ENCODE measurements at regions not wholly inside any gene's neighbourhood (a gene's known extent, or its start where the extent isn't known, plus 50 kb on each side); places are given as distances from the start of the nearest gene placed in this dataset.
A peak's percentile ranks its signal among the peaks of the same experiment; 100 is the strongest.

DNA sequence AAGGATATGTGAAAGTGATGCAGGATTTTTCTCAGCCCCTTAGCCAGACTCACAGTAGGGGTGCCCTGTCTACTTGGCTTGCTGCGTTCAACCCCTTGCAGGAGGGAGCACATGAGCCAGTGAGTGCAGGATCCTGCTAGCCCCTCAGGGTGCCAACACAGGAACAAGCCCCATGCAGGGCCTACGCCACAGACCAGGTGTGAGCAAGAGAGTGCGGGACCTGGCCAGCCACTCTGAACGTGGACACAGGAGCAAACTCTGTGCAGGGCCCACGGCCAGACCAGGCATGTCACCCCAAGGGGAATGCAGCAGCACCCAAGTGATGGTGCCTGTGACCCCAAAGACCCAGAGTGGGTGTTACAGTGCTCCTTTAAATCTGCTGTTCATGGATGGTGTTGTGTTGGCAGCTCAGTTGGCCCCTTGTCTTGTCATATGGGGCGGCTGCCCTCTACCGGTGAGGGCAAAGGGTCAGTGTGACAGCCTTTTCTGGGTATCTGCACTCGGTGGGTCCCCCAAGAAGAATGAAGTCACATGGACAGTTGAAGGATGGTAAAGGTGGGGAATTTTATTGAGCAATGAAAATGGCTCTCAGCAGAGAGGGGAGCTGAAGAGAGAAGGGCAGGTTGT, 188.4 kb upstream of the MAOA start:
- peaks cover 3% of the 10 kb centered on the region for H3K4me1 Mint-ChIP-seq
- no peak for DNase-seq
- H3K4me3 Mint-ChIP-seq, result no peak overlapping the region
- Histone ChIP-seq H2AFZ (ENCODE audit: insufficient read depth, low read depth, low read length, poor library complexity, severe bottlenecking) (no peak overlapping the region), H3K36me3 (replicated peaks in 1 of 2; ENCODE audit: control insufficient read depth in 1 of 2, insufficient read depth in 2 of 2, low read length in 2 of 2) (no peaks in the 10 kb centered on the region), H4K20me1 (ENCODE audit: insufficient read depth, low read length) (no peaks in the 10 kb centered on the region), H3K27ac (ENCODE audit: low read depth in 1 of 2, low read length in 2 of 2) (no peak overlapping the region), H3K79me2 (ENCODE audit: insufficient read depth, low read length) (no peaks in the 10 kb centered on the region), H3K4me1 (ENCODE audit: control insufficient read depth in 1 of 2, insufficient read depth in 2 of 2, low read length in 2 of 2) (no peaks in the 10 kb centered on the region), H3K4me2 (replicated peaks; ENCODE audit: extremely low read depth, low read length, poor library complexity, severe bottlenecking) (no peak overlapping the region), H3K9ac (ENCODE audit: insufficient read depth, low read length, poor library complexity, severe bottlenecking) (no peak overlapping the region), H3K9me3 (replicated peaks in 1 of 2; ENCODE audit: control insufficient read depth in 1 of 2, insufficient read depth in 1 of 2, low read length in 2 of 2) (no peaks in the 10 kb centered on the region), H3K27me3 (ENCODE audit: control insufficient read depth in 2 of 2, insufficient read depth in 2 of 2, low read length in 2 of 2) (no peaks in the 10 kb centered on the region), H3K4me3 (replicated peaks in 1 of 3; ENCODE audit: low read depth in 2 of 3, low read length in 3 of 3) (no peak overlapping the region)
- intact Hi-C loops (cut with micrococcal nuclease), result no loop called here
- TF ChIP-seq, protein P1, sequence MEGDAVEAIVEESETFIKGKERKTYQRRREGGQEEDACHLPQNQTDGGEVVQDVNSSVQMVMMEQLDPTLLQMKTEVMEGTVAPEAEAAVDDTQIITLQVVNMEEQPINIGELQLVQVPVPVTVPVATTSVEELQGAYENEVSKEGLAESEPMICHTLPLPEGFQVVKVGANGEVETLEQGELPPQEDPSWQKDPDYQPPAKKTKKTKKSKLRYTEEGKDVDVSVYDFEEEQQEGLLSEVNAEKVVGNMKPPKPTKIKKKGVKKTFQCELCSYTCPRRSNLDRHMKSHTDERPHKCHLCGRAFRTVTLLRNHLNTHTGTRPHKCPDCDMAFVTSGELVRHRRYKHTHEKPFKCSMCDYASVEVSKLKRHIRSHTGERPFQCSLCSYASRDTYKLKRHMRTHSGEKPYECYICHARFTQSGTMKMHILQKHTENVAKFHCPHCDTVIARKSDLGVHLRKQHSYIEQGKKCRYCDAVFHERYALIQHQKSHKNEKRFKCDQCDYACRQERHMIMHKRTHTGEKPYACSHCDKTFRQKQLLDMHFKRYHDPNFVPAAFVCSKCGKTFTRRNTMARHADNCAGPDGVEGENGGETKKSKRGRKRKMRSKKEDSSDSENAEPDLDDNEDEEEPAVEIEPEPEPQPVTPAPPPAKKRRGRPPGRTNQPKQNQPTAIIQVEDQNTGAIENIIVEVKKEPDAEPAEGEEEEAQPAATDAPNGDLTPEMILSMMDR (IDR thresholded peaks at IDR 0.05), result no peak
- H3K9me3 Mint-ChIP-seq, result peaks cover 0 to 7% (median 0%) of the 10 kb centered on the region in 7 donors
- peaks cover 0 to 7% (median 0%) of the 10 kb centered on the region in 3 donors for H3K27me3 Mint-ChIP-seq (ENCODE audit: low read depth in 3 of 3)
- H3K27ac Mint-ChIP-seq, result no peak overlapping the region
- 90% methylated on average over 7 of the region's 8 CpGs for WGBS (ENCODE audit: insufficient coverage)
- no peaks in the 10 kb centered on the region for H3K36me3 Mint-ChIP-seq

DNA sequence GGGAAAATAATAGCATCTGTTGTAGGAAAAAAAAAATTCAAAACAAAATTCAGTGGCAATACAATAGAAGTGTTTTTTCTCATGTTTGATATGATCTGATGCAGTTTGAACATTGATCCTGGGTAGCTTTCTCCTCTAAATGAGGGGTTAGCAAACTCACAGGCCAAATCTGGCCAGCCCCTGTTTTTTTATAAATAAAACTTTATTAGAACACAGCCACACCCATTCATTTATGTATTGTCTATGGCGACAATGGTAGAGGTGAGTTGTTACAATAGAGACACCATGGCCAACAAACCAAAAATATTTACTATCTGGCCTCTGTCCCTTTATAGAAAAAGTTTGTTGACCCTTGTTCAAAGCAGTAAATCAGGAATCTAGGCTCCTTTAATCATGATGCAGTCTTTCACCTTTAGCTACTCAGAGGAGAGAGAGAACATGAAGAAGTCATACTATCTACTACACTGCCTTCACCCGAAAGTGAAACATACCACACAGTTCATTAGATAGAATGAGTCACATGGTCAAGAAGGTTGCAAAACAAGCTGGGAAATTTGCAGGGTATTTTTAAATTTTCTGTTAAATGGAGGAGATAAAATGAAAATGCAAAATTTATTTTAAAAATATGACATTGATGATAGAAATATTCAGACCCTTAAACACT, 186.6 kb upstream of the MAOA start:
- no CpG with 5 or more reads among the region's 2 CpGs for WGBS (ENCODE audit: insufficient coverage)
- Mint-ChIP-seq H3K4me1 (peaks cover 3% of the 10 kb centered on the region), H3K27me3 (ENCODE audit: low read depth in 3 of 3) (peaks cover 0 to 11% (median 0%) of the 10 kb centered on the region in 3 donors), H3K4me3 (no peak overlapping the region), H3K36me3 (no peaks in the 10 kb centered on the region), H3K27ac (no peak overlapping the region), H3K9me3 (peaks cover 0 to 6% (median 3%) of the 10 kb centered on the region in 7 donors)
- no peak overlapping the region for H3K27ac ChIP-seq (ENCODE audit: low read depth in 1 of 2, low read length in 2 of 2)
- H4K20me1 ChIP-seq (ENCODE audit: insufficient read depth, low read length), result no peaks in the 10 kb centered on the region
- no peak overlapping the region for H3K4me2 ChIP-seq (replicated peaks; ENCODE audit: extremely low read depth, low read length, poor library complexity, severe bottlenecking)
- H2AFZ ChIP-seq (ENCODE audit: insufficient read depth, low read depth, low read length, poor library complexity, severe bottlenecking), result no peak overlapping the region
- H3K27me3 ChIP-seq (ENCODE audit: control insufficient read depth in 2 of 2, insufficient read depth in 2 of 2, low read length in 2 of 2), result no peaks in the 10 kb centered on the region
- H3K9ac ChIP-seq (ENCODE audit: insufficient read depth, low read length, poor library complexity, severe bottlenecking), result no peak overlapping the region
- H3K4me3 ChIP-seq (replicated peaks in 1 of 3; ENCODE audit: low read depth in 2 of 3, low read length in 3 of 3), result no peak overlapping the region
- H3K79me2 ChIP-seq (ENCODE audit: insufficient read depth, low read length), result no peaks in the 10 kb centered on the region
- no peaks in the 10 kb centered on the region for H3K36me3 ChIP-seq (replicated peaks in 1 of 2; ENCODE audit: control insufficient read depth in 1 of 2, insufficient read depth in 2 of 2, low read length in 2 of 2)
- H3K4me1 ChIP-seq (ENCODE audit: control insufficient read depth in 1 of 2, insufficient read depth in 2 of 2, low read length in 2 of 2), result no peaks in the 10 kb centered on the region
- intact Hi-C loops (cut with micrococcal nuclease), result no loop called here
- DNase-seq, result peak in 1 of 3 donors; percentile 31
- H3K9me3 ChIP-seq (replicated peaks in 1 of 2; ENCODE audit: control insufficient read depth in 1 of 2, insufficient read depth in 1 of 2, low read length in 2 of 2), result no peaks in the 10 kb centered on the region
- TF ChIP-seq, protein P1 (IDR thresholded peaks at IDR 0.05), result no peak
